H1 (cell line): ENCODE measurements at regions not wholly inside any gene's neighbourhood (a gene's known extent, or its start where the extent isn't known, plus 50 kb on each side); places are given as distances from the start of the nearest gene placed in this dataset.

Experiments used
- CTCF ChIA-PET: fragments of 300-600 bp; sonication (Branson Sonifier 250); formaldehyde crosslinking; loops from one replicate; lab custom pipeline; 2021; ENCODE audit not compliant: partially characterized antibody; lab: Charles Lee
- POLR2A ChIA-PET: fragments of 300-600 bp; sonication (Branson Sonifier 250); formaldehyde crosslinking; loops from one replicate; lab custom pipeline; 2021; ENCODE audit warnings: inconsistent platforms; ENCODE audit not compliant: partially characterized antibody; lab: Charles Lee
- DNase-seq, 2 experiments: peaks; one replicate each; pipeline versions ENCODE4 v3.0.0 to v3.0.0-alpha.2; 2010 to 2022; ENCODE audit warnings: low spot score in 2 of 2, low read depth in 1 of 2, mixed read lengths in 1 of 2
- FAIRE-seq: peaks from 2 replicates; lab custom pipeline; 2011; peaks lifted over from hg19 to GRCh38; lab: Jason Lieb, UNC
- H2AFZ ChIP-seq: 2 replicates; pipeline ENCODE4 v1.8.1; 2012; ENCODE audit warnings: low read length, inconsistent platforms
- H2AK5ac ChIP-seq: 2 replicates; pipeline ENCODE4 v1.6.1; 2013; ENCODE audit warnings: low read depth, low read length
- H2BK120ac ChIP-seq: replicated peaks from 2 replicates; pipeline ENCODE3; 2013; ENCODE audit warnings: low read depth, low read length, inconsistent platforms
- H2BK12ac ChIP-seq: 2 replicates; pipeline ENCODE4 v1.6.1; 2013; ENCODE audit warnings: low read depth, low read length
- H2BK15ac ChIP-seq: 2 replicates; pipeline ENCODE4 v1.6.1; 2013; ENCODE audit warnings: low read length
- H2BK20ac ChIP-seq: 2 replicates; pipeline ENCODE4 v1.6.1; 2013; ENCODE audit warnings: low read length
- H2BK5ac ChIP-seq: 2 replicates; pipeline ENCODE4 v1.6.1; 2013; ENCODE audit warnings: low read depth, low read length
- H3K14ac ChIP-seq: 2 replicates; pipeline ENCODE4 v1.6.1; 2013; ENCODE audit warnings: inconsistent platforms; ENCODE audit not compliant: insufficient read length
- H3K18ac ChIP-seq: 2 replicates; pipeline ENCODE4 v1.6.1; 2013; ENCODE audit warnings: low read length; ENCODE audit errors: extremely low read depth
- H3K23ac ChIP-seq: 2 replicates; pipeline ENCODE4 v1.6.1; 2013; ENCODE audit warnings: inconsistent platforms; ENCODE audit not compliant: insufficient read length
- H3K23me2 ChIP-seq: 2 replicates; pipeline ENCODE4 v1.6.1; 2013; ENCODE audit warnings: low read depth, low read length
- H3K27ac ChIP-seq: 2 replicates; pipeline ENCODE4 v1.6.1; 2011; ENCODE audit warnings: low read depth, low read length, inconsistent platforms
- H3K27me3 ChIP-seq, 4 experiments: replicated peaks in 1 of 4; 1 replicate in 1 of 4; 2 replicates in 3 of 4; pipeline versions ENCODE4 v1.6.1 to v1.8.1; 2011 to 2013; ENCODE audit warnings: low read length in 3 of 4, mild to moderate bottlenecking in 3 of 4, inconsistent platforms in 2 of 4, mixed read lengths in 2 of 4, moderate library complexity in 1 of 4; ENCODE audit not compliant: control insufficient read depth in 3 of 4, insufficient read depth in 3 of 4; ENCODE audit errors: extremely low read depth in 1 of 4
- H3K36me3 ChIP-seq, 4 experiments: 2 replicates each; pipeline versions ENCODE4 v1.6.1 to v1.8.1; 2011 to 2013; ENCODE audit warnings: mild to moderate bottlenecking in 4 of 4, low read length in 3 of 4, moderate library complexity in 2 of 4, control low read depth in 1 of 4, inconsistent platforms in 1 of 4; ENCODE audit not compliant: insufficient read depth in 4 of 4, control insufficient read depth in 2 of 4
- H3K4ac ChIP-seq: replicated peaks from 2 replicates; pipeline ENCODE3; 2013; ENCODE audit warnings: low read length, low read depth, mixed read lengths, inconsistent platforms; ENCODE audit not compliant: insufficient read length
- H3K4me1 ChIP-seq, 4 experiments: replicated peaks in 1 of 4; 1 replicate in 1 of 4; 2 replicates in 3 of 4; pipeline versions ENCODE4 v1.6.1 to v1.8.1; 2011 to 2013; ENCODE audit warnings: low read length in 3 of 4, inconsistent platforms in 2 of 4, mixed read lengths in 1 of 4; ENCODE audit not compliant: insufficient read depth in 4 of 4, control insufficient read depth in 3 of 4
- H3K4me2 ChIP-seq, 2 experiments: 2 replicates each; pipeline versions ENCODE4 v1.6.1 to v1.8.1; 2011 to 2013; ENCODE audit warnings: low read depth in 2 of 2, low read length in 2 of 2, control low read depth in 1 of 2, inconsistent platforms in 1 of 2, mild to moderate bottlenecking in 1 of 2; ENCODE audit not compliant: insufficient read depth in 1 of 2
- H3K4me3 ChIP-seq, 4 experiments: fragments of 200-600, 300-600 bp in 1 of 4; sonication (generic), shearing (Covaris generic), sonication (Bioruptor Twin) in 1 of 4; 2 replicates each; pipeline versions ENCODE4 v1.5.1 to v1.8.1; 2011 to 2016; ENCODE audit warnings: low read length in 4 of 4, low read depth in 3 of 4, control low read depth in 2 of 4, inconsistent platforms in 2 of 4, mild to moderate bottlenecking in 2 of 4, mixed read lengths in 1 of 4, moderate library complexity in 1 of 4; ENCODE audit not compliant: insufficient read depth in 2 of 4; ENCODE audit errors: extremely low read depth in 1 of 4
- H3K56ac ChIP-seq: replicated peaks from 2 replicates; pipeline ENCODE3; 2013; ENCODE audit warnings: low read depth, mild to moderate bottlenecking, mixed read lengths, low read length, inconsistent platforms; ENCODE audit not compliant: insufficient read length
- H3K79me1 ChIP-seq: 2 replicates; pipeline ENCODE4 v1.6.1; 2013; ENCODE audit warnings: low read depth, low read length, control low read depth
- H3K79me2 ChIP-seq, 2 experiments: 2 replicates each; pipeline versions ENCODE4 v1.6.1 to v1.8.1; 2012 to 2013; ENCODE audit warnings: low read length in 2 of 2, mild to moderate bottlenecking in 2 of 2, inconsistent platforms in 1 of 2; ENCODE audit not compliant: insufficient read depth in 2 of 2, control insufficient read depth in 1 of 2
- H3K9ac ChIP-seq, 4 experiments: replicated peaks in 1 of 4; 1 replicate in 1 of 4; 2 replicates in 3 of 4; pipeline versions ENCODE4 v1.6.1 to v1.8.1; 2011 to 2013; ENCODE audit warnings: low read depth in 3 of 4, low read length in 3 of 4, control low read depth in 2 of 4, mild to moderate bottlenecking in 2 of 4, moderate library complexity in 2 of 4, inconsistent platforms in 1 of 4; ENCODE audit errors: extremely low read depth in 1 of 4
- H3K9me3 ChIP-seq, 2 experiments: 2 replicates each; pipeline versions ENCODE4 v1.6.1 to v1.8.1; 2012 to 2013; ENCODE audit warnings: mild to moderate bottlenecking in 2 of 2, moderate library complexity in 2 of 2, control low read depth in 1 of 2, inconsistent platforms in 1 of 2, low read depth in 1 of 2, low read length in 1 of 2, mixed read lengths in 1 of 2; ENCODE audit not compliant: insufficient read depth in 2 of 2
- H4K20me1 ChIP-seq, 2 experiments: replicated peaks in 1 of 2; 2 replicates each; pipeline versions ENCODE3 to v1.8.1; 2011 to 2013; ENCODE audit warnings: inconsistent platforms in 2 of 2, low read length in 2 of 2, mild to moderate bottlenecking in 1 of 2; ENCODE audit not compliant: insufficient read depth in 2 of 2, control insufficient read depth in 1 of 2
- H4K5ac ChIP-seq: 2 replicates; pipeline ENCODE4 v1.6.1; 2013; ENCODE audit warnings: low read length, low read depth, mixed read lengths, inconsistent platforms; ENCODE audit not compliant: insufficient read length
- H4K8ac ChIP-seq: 2 replicates; pipeline ENCODE4 v1.8.0; 2013; ENCODE audit warnings: mild to moderate bottlenecking, moderate library complexity, low read length, inconsistent platforms; ENCODE audit not compliant: insufficient read depth; ENCODE audit errors: extremely low read depth
- H4K91ac ChIP-seq: replicated peaks from 2 replicates; pipeline ENCODE3; 2013; ENCODE audit warnings: low read length, mixed read lengths, inconsistent platforms; ENCODE audit not compliant: insufficient read length
- BACH1 ChIP-seq: IDR thresholded peaks from 2 replicates; pipeline ENCODE4 v1.6.1; 2012; ENCODE audit warnings: low read length, improper control_type of control experiment
- HDAC6 ChIP-seq: IDR thresholded peaks from one replicate; pipeline ENCODE4 v1.7.1; 2012; ENCODE audit warnings: low read depth, mild to moderate bottlenecking, inconsistent platforms, low read length, moderate library complexity
- POLR2A ChIP-seq, 2 experiments: IDR thresholded peaks; 1 replicate in 1 of 2; 2 replicates in 1 of 2; pipeline ENCODE4 v1.6.1; 2011; ENCODE audit warnings: low read depth in 2 of 2, low read length in 2 of 2, mild to moderate bottlenecking in 2 of 2; ENCODE audit errors: control extremely low read depth in 1 of 2
- TBP ChIP-seq: IDR thresholded peaks from 2 replicates; pipeline ENCODE4 v1.6.1; 2011; ENCODE audit warnings: low read depth, low read length, improper control_type of control experiment
- WGBS, 2 experiments: shearing (Covaris generic) in 1 of 2; methylation state at CpG; one replicate each; pipeline versions ENCODE4 v1.1.6 to v1.1.7; 2013 to 2015; ENCODE audit warnings: low lambda C conversion rate in 2 of 2, mixed read lengths in 2 of 2, inconsistent platforms in 1 of 2, low coverage in 1 of 2, missing lambda C conversion rate in 1 of 2; ENCODE audit not compliant: insufficient replicate concordance in 2 of 2, insufficient coverage in 1 of 2, insufficient read length in 1 of 2; ENCODE audit errors: extremely low coverage in 1 of 2, missing lambda C conversion rate in 1 of 2; 5-methylcytosine and 5-hydroxymethylcytosine counted together

DNA sequence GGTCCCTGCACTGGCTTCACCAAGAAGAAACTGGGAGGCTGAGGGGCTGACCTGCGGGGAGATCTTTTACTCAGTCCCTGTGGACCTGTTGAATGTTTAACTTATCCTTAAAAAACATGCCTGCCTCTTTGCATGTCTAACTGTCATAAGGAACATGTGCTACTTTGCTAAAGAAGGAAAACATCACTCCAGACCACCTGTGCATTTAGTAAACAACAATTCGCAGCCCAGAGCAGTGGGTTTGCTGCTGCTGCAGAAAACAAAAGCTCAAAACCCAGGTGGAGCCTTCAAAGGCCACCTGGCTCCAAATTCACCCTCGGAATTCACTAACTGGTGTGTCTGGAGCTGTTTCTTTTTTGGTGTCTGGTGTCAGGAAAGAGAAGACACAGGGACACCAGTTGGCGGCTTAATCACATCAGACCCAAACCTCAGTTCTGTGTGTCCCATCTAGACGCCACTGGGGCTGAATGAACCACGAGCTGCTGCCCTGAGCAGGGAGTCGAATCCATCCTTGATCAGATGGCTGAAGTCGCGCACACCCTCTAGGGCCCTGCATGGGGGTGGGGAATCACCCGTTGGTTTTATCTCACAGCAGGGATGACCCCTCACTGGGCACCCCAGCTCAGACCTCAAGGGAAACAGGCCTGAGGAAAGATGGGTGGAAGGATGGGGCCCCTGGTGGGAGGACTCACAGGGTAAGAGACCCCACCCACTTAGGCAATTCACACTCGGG lies 344.3 kb downstream of the PREX1 start:
- no peaks in the 10 kb centered on the region for H3K79me2 ChIP-seq
- peaks cover 2 to 10% (median 7%) of the 10 kb centered on the region in 4 experiments; a peak in 6 of 7 replicates for H3K4me1 ChIP-seq
- no peaks in the 10 kb centered on the region; a peak in 1 of 7 replicates for H3K27me3 ChIP-seq
- no peaks in the 10 kb centered on the region for H3K9me3 ChIP-seq
- no peaks in the 10 kb centered on the region for H4K20me1 ChIP-seq
- no peak overlapping the region for H4K5ac ChIP-seq
- no peak overlapping the region for H2AK5ac ChIP-seq
- no peak overlapping the region for H3K4me3 ChIP-seq
- H2BK120ac ChIP-seq = no peak overlapping the region
- no peaks in the 10 kb centered on the region for H3K23me2 ChIP-seq
- no peak overlapping the region for H2BK15ac ChIP-seq
- WGBS, 2 experiments = 91% methylated on average over 11 of the region's 11 CpGs; no CpG with 5 or more reads in 1 of the 2 experiments
- H3K27ac ChIP-seq = no peak overlapping the region
- no peak for FAIRE-seq
- TF ChIP-seq BACH1 = no peak
- TF ChIP-seq HDAC6 = no peak
- no peak for TF ChIP-seq POLR2A (IDR thresholded peaks at IDR 0.05; ENCODE audit: control extremely low read depth in 1 of 2, low read depth in 2 of 2, low read length in 2 of 2)
- no peak for TF ChIP-seq TBP
- TF ChIP-seq, all 59 proteins: peak for 0
- no peak overlapping the region for H2AFZ ChIP-seq
- H2BK20ac ChIP-seq = no peak overlapping the region
- H3K18ac ChIP-seq = no peak overlapping the region
- no peaks in the 10 kb centered on the region for H3K79me1 ChIP-seq
- no peak overlapping the region for H4K8ac ChIP-seq
- H2BK12ac ChIP-seq = no peak overlapping the region
- ChIA-PET POLR2A (no interaction called here), CTCF (interaction anchor here (0.6 to 1.5 kb wide), 8 partner anchors 8 to 137 kb away, joined by 3 to 5 read pairs (median 4); no protein-coding TSS in a partner anchor)
- no peak overlapping the region for H3K4me2 ChIP-seq
- no peak overlapping the region for H3K14ac ChIP-seq
- no peak overlapping the region for H3K9ac ChIP-seq
- H3K23ac ChIP-seq = no peak overlapping the region
- no peak overlapping the region for H2BK5ac ChIP-seq
- no peak overlapping the region for H4K91ac ChIP-seq
- H3K56ac ChIP-seq = no peak overlapping the region
- no peaks in the 10 kb centered on the region for H3K36me3 ChIP-seq
- H3K4ac ChIP-seq = no peak overlapping the region
- no peak for DNase-seq
